ENCODE measurements at regions not wholly inside any gene's neighbourhood (a gene's known extent, or its start where the extent isn't known, plus 50 kb on each side); places are given as distances from the start of the nearest gene placed in this dataset.

- H3K4me3 ChIP-seq = no peak overlapping the region
These were observed 165.6 kb downstream of the RCN1 start for GRCh38 chr11:32256466-32256865.

DNA sequence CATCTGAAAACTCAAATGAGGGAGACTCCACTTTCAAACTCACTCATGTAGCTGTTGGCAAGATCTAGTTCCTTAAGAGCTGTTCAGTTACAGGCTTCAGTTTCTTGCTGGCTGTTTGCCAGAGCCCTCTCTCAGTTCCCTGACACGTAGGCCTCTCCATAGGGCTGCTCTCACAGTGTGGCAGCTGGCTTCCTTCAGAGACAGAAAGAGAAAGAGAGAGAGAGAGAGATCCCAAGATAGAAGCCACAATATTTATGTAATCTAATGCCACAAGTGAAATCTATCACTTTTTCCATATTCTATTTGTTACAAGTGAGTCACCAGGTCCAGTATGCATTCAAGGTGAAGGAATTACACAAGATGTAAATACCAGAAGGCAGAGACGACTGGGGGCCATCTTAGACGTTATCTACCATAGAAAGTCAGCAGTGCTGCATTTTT, 168.8 kb downstream of the RCN1 start:
- Histone ChIP-seq H3K4me3 (no peak overlapping the region), H3K27ac (no peak overlapping the region)

More at GRCh38 chr11:32256466-32256865, 165.6 kb downstream of the RCN1 start:
- H3K27ac ChIP-seq = no peak overlapping the region

DNA sequence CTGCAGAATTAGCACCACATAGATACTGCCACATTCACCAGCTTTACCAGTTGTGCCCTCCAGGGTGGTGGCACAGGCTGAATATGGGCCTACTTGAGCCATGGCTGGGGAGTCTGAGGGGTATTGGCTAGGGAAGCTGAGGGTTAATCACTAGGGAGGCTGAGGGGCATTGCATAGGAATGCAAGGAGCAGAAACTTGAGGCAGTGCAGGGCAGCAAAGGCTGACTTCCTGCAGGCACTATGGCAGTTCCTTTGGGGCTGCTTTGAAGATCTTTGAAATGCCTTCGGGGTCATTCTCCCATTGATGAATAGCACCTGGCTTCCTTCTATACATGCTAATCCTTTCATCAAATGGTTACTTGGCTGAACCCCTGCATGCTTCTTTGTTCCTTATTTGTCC, 171.5 kb downstream of the RCN1 start:
- no peak overlapping the region for H3K27ac ChIP-seq
- no peak overlapping the region for H3K4me3 ChIP-seq

DNA sequence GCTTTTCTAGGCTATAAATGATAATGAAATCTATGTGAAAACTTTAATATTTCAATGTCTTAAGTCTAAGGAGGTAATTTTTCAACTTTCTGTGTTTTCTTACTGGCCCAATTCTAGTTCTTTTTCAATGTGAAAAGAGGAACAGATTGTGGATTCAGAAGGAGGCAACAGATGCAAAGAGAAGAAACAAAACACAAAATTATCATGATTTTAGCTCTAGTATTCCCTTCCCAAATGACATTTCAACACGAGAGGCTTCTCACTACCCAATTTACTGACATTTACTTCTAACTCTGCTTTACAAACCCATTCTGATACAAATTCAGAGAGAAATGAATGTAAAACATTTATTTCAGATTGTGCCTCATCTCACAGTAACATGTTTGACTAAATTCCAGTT, 169.4 kb downstream of the WT1 start:
- H3K4me3 ChIP-seq = no peak overlapping the region
- no peak overlapping the region for H3K27ac ChIP-seq

DNA sequence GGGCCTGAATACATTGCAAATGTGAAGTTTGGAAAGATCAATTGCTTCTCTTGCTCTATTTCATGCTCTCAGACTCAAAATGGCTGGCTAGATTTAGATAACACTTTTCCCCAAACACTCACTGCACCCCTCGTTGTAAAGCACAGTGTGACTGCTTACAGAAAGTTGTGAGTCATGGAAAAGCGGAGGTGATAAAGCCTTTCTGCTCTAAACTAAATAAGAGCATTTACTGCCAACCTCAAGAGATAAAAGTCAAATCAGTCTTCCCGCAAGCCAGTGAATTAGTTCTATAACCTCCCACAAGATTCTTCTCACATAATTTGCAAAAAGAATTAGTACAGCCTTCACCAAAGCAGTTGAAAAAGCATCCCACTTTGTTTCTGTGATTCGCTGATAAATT, 168.7 kb downstream of the WT1 start:
- Histone ChIP-seq H3K27ac (no peak overlapping the region), H3K4me3 (no peak overlapping the region)

- no peak overlapping the region for H3K27ac ChIP-seq
- no peak overlapping the region for H3K4me3 ChIP-seq
These were observed 167.6 kb downstream of the WT1 start for GRCh38 chr11:32267679-32268187.

DNA sequence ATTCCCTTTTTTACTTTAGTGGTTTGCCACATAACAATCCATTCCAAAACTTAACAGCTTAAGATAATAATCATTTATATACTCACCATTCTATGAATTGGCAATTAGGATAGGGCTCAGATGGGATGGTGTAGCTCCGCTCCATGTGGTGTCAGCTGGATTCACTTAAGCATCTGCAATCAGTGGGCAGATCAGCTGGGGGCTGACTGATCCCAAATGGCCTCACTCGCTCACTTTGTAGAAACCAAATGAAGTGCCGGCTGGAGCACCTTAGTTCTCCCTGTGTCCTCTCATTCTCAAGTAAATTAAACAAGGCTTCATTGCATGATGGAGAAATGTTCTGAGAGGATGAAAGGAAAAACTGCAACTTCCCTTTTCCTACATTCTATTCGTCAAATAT, 161.4 kb downstream of the WT1 start:
- Histone ChIP-seq H3K4me3 (no peak overlapping the region), H3K27ac (no peak overlapping the region)

- H3K27ac ChIP-seq = no peak overlapping the region
- H3K4me3 ChIP-seq = no peak overlapping the region
These were observed 155.7 kb downstream of the WT1 start for GRCh38 chr11:32279672-32280071.

DNA sequence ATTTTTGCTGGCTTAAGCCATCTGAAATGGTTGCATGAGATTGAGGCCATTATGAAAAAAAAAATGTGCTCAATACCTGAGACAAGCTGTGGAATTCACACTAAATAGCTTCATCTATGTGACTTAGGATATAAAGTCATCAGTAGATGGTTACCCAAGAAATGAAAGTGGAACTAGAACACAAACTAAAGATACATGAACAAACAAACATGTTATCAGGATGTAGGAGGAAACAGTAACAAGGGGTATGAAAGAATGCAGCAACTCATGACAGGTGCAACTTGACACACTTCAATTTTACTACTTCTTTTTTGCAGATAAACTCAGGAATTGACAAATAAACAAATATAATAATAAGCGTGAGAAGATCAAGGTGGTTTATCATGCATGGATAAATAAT, 155.0 kb downstream of the WT1 start:
- Histone ChIP-seq H3K4me3 (no peak overlapping the region), H3K27ac (no peak overlapping the region)

- no peak overlapping the region for H3K4me3 ChIP-seq
- no peak overlapping the region for H3K27ac ChIP-seq
These were observed 147.1 kb downstream of the WT1 start for GRCh38 chr11:32288276-32288675.

- Histone ChIP-seq H3K27ac (peak overlapping the region in 1 of 21 experiments; percentile 42), H3K4me3 (no peak overlapping the region)
These were observed 145.6 kb downstream of the WT1 start for GRCh38 chr11:32289701-32290100.

DNA sequence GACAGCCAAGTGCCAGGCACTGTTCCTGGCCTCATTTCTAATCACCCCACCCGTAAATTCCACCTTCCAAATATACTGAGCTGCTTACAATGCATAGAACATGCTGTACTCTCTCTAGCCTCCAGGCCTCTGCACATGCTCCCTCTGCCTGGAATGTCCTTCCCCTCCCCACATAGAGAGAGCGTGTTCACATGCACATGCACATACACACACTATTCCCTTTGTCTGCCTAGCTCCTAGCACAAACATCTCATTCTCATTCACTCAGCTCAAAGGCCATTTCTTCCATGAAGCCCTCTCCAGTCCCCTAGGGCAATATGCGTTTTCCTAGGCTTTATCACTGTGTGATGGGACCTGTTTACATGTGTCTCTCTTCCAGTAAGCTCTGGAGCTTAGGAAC, 144.6 kb downstream of the WT1 start:
- H3K4me3 ChIP-seq = no peak overlapping the region
- no peak overlapping the region for H3K27ac ChIP-seq

DNA sequence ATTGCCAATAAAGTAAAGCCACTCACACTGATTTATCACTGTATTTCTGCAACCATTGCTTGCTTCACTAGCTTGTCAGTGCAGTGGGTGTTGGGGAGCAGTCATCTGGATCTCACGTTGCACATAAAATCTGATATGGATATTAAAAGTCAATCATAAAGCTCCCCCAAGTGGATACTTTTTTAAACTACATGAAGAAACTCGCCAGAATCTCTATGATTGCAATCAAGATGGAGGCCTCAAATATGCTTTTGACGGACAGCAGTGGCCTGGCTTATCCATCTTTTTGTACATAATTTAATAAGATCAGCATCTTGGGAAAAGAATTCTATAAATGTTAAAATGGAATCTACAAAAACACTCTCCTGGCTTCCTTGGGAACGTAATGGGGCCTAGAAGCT, 137.7 kb downstream of the WT1 start:
- Histone ChIP-seq H3K27ac (no peak overlapping the region), H3K4me3 (no peak overlapping the region)

DNA sequence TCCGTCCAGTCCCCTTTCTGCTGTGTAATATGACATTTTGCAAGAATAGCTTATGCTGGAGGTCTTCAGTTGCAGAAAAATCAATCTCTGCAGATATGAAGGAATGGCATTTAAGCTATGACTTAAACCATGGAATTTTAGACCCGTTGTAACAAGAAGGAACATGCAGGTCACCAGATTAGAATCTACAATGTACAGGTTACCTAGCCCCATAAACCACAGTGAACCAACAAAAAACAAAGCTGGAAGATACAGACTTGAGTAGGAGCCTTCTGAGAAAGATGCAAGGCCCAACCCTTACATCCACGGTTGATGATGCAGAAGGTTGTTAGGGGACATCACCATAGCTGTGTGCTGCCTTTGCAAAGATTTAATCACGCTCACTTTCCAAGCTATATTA, 132.5 kb downstream of the WT1 start:
- no peak overlapping the region for H3K27ac ChIP-seq
- H3K4me3 ChIP-seq = no peak overlapping the region

GRCh38 chr11:32304521-32304920, 130.8 kb downstream of the WT1 start:
- H3K27ac ChIP-seq = no peak overlapping the region
- H3K4me3 ChIP-seq = no peak overlapping the region

- H3K27ac ChIP-seq = no peak overlapping the region
- H3K4me3 ChIP-seq = no peak overlapping the region
These were observed 129.9 kb downstream of the WT1 start for GRCh38 chr11:32305460-32305859.

DNA sequence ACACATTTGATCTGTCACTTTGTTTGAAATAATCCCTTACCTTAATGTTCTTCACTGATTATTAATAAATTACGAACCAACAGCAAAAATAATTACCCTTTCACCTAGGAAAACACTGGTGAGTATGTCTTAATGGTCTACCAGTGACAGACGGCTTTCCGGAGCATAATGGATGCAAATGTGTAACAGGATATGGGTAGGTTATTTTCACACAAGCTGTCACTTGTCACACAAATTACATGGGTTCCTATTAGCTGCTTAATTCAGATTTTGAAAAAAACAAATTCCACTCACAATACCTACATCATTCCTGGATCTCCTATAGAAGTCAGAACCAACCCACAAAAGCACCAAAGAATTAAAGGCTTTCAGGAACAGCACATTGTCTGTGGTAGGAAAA, 127.9 kb downstream of the WT1 start:
- no peak overlapping the region for H3K4me3 ChIP-seq
- H3K27ac ChIP-seq = no peak overlapping the region

GRCh38 chr11:32307913-32308312, 127.4 kb downstream of the WT1 start:
- no peak overlapping the region for H3K4me3 ChIP-seq
- no peak overlapping the region for H3K27ac ChIP-seq

- Histone ChIP-seq H3K27ac (no peak overlapping the region), H3K4me3 (no peak overlapping the region)
These were observed 125.7 kb downstream of the WT1 start for GRCh38 chr11:32309530-32310213.

DNA sequence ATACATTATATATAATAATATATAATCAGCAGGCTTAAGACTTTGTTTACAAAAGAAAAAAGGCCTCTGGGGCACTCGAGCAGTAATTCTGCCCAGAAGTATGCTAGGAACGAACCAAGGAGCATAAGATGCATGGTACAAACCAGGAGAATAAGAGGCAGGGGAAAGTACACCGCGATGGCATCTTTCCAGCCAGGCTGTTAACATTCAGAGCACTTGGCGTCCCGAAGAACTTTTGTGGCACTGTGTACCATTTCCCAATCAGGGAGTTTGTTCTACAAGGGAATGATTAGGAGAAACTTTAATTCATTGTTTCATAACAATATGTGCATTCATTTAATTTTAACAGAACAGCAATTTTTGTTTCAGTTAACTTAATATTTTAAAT, 125.1 kb downstream of the WT1 start:
- Histone ChIP-seq H3K27ac (no peak overlapping the region), H3K4me3 (no peak overlapping the region)

DNA sequence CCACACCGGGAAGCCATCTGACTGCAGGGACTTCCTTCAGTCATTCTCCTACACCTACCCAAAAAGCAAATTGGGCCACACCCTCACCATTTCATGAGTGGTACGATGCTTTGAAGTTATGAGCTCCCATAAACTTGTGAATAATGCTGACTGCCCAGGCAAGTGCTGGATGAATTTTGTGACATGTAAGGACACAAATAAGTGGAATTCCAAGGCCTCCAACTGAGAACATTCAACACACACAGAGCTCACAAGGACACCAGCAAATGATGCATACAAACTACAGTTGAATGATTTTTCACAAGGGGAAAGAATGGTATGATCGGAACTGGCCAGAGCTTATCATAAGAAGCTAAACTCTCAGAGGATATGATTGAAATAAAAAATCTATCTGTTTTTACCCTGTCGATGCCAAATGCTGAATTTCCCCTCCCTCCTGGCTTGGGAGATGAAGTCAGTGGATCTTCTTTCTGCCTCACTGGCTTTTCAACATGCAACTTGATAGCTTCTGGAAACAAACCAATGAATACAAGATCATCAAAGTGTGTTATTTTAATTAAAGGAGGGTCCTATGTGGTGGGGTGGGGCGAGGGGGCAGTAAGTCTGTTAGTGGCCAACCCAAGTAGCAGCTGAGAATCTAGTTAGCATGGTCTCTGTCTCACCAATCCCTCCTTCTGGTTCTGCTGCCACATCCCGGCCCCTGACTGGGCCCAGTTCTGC, 123.8 kb downstream of the WT1 start:
- Histone ChIP-seq H3K27ac (no peak overlapping the region), H3K4me3 (no peak overlapping the region)

Data from skin epidermis (tissue), 12 donors.